Stimulated activated CD4-positive, alpha-beta T cell treated with anti-CD3 and anti-CD28 coated beads, Interleukin-15, amount 100 ng/mL, for 24 hours (primary cell): ENCODE measurements at regions not wholly inside any gene's neighbourhood (a gene's known extent, or its start where the extent isn't known, plus 50 kb on each side); places are given as distances from the start of the nearest gene placed in this dataset.

Experiments used
- DNase-seq: peaks from one replicate; pipeline ENCODE4 v3.0.0-alpha.2; 2020

DNA sequence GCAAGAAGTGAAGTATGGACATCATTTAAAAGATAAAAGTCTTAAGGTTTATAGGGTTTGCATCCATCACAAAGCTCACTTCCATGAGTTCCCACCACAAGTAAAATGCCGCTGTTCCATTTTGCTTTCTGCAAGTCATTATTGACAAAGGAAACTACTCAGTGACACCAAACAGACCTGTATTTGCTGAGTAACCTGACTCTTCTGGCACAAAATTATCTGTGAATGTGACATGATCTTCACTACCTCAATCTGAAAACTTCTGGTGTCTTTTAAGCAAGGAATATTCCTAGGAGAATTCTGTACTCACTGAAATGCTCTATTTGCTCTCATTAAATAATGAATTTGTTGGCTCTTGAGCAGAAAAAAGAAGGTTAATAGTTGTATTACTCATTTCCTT is 1077.4 kb upstream of the ADGRL4 start:
- no peak for DNase-seq

DNA sequence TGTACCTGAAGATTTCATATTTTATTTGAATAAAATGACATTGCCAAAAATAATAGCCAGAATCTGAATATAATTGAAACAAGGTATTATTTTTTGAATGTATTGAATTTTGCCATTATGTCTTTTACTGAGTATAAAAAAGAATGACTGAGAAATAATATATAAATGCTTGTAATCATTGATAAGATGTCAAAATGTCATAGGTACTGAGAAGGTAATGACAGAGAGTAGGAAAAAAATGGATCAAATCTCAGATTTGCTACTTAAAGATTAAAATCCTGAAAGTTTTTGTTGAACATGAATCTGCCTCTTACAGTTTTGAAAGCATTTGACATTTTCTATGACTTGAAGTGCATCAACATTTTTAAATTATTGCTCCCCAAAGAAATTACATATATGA is 1069.9 kb upstream of the ADGRL4 start:
- no peak for DNase-seq

- DNase-seq, result no peak
These were observed 1068.8 kb upstream of the ADGRL4 start for GRCh38 chr1:80075351-80075750.

- DNase-seq, result no peak
These were observed 1066.0 kb upstream of the ADGRL4 start for GRCh38 chr1:80072563-80072962.

DNA sequence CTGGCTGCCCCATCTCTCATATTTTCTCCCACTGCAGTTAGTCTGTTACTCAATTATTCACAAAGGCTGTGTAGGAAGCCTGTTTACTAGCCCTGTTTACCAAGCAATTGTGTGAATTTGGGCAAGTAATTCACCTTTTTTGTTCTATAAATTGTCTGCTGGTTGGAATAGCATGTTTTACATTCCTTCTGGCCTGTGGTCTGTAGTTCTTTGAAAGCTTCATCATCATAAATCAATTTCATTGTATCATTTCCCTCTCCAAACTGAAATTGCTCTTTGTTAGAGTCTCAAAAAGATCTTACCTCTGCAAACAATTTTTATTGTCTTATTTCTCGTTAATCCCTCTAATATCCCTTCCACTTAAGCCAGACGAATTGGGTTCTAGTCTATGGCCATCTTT is 1059.5 kb upstream of the ADGRL4 start:
- no peak for DNase-seq

DNA sequence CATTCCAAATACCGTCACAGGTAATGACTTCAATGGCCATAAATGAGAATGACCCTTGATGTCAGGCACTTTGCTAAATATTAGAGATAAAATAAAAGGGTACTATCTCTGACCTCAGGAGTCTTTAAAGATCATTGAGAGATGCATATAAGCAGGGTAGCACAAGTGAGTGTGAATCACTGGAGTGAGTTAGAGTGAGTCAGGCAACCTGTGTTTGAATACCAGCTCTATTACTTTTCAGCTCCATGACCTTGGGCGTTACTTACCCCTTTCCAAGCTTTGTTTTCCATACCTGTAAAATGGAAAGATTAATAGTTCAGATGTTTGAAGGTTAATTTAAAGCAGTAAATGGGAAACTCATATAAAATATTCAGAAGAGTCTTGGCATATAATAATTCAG is 1058.0 kb upstream of the ADGRL4 start:
- DNase-seq, result no peak

DNA sequence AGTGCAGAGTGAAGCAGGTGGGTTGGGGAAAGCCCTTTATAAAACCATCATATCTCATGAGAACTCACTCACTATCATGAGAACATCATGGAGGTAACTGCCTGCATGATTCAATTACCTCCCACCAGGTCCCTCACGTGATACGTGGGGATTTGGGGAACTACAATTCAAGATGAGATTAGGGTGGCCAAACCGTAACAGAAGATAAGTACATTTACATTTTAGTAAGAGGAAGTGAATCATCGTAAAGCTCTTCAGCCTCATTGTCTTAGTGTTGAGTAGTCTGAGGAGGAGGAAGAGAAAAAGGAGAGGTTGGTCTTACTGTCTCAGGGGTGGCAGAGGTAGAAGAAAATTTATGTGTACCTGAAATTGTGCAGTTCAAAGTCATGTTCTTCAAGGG is 1053.4 kb upstream of the ADGRL4 start:
- DNase-seq, result no peak

GRCh38 chr1:80056179-80056578 is 1049.6 kb upstream of the ADGRL4 start:
- DNase-seq, result no peak

DNA sequence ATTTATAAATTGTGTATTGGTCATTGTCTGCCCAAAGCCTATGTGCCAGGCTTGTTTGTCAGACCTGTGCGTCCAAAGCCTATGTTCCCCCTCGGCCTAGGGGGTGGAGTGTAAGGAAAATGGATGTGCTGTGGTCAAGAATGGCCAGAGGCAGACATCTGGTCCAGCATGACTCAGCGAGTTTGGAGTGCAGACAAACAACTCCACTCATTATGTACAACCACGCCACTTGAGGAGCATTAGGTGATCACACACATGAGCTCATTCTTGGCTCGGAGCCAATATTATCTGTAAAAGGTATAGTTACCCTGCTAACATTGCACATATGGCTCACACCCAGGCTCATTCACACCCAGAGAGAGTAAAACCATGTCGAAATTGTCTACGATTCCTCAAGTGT is 1047.6 kb upstream of the ADGRL4 start:
- no peak for DNase-seq

- no peak for DNase-seq
These were observed 1047.1 kb upstream of the ADGRL4 start for GRCh38 chr1:80053613-80054012.

DNA sequence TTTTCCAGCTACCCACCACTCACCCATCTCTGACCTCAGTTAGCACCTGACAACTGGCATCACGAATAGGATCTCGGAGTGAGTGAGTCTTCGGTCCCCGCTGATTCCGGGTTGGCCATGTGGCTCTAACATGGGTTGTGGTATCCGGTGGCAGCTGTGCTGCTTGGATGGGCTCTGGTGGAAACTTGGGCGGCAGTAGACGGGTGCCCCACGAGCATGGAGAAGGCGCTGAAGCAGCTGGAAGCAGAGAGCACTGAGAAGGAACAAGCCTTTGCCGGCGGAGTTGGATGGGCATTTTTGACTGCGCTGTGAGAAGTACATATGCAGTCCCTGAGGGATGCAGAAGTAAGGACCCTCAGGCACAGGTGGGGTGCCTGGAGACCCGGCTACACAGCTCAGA is 1044.0 kb upstream of the ADGRL4 start:
- no peak for DNase-seq

- no peak for DNase-seq
These were observed 1043.6 kb upstream of the ADGRL4 start for GRCh38 chr1:80050085-80050484.

DNA sequence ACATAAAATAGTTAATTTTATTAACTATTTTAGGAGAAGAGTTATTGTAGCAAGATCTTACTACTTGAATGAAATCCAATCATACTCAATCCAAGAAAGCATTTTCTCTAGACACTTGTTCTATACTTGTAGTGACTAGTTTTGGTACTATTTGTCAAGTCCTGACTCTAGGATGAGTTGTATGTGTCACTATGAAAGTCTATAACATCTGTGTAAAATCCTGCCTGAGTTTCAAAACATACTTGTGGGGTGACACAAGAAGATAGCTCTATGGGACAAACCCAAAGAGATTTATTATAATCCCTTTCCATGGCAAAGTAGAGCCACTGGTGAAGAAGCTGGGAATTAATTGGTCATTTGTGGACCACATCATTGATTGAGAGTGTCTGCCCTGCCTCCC is 1042.2 kb upstream of the ADGRL4 start:
- DNase-seq, result no peak

GRCh38 chr1:80047791-80048190 is 1041.3 kb upstream of the ADGRL4 start:
- DNase-seq, result no peak

DNA sequence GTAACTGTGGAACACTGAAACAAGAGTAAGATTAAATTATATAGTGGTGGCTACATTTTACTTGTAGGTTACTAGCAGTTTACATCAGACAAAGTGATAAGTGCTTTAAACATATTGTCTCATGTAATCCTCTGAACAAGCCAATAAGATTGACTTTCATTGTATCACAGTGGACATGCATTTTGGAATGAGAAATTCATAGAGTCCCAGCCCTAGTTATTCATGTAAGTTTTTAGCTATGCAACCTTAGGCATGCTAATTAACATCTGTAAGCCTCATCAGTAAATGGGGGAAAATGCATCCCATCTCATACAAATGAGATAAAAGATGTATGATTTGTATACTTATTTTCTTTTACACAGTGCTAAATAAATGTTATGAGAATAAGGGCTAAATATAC is 1038.1 kb upstream of the ADGRL4 start:
- DNase-seq, result no peak

DNA sequence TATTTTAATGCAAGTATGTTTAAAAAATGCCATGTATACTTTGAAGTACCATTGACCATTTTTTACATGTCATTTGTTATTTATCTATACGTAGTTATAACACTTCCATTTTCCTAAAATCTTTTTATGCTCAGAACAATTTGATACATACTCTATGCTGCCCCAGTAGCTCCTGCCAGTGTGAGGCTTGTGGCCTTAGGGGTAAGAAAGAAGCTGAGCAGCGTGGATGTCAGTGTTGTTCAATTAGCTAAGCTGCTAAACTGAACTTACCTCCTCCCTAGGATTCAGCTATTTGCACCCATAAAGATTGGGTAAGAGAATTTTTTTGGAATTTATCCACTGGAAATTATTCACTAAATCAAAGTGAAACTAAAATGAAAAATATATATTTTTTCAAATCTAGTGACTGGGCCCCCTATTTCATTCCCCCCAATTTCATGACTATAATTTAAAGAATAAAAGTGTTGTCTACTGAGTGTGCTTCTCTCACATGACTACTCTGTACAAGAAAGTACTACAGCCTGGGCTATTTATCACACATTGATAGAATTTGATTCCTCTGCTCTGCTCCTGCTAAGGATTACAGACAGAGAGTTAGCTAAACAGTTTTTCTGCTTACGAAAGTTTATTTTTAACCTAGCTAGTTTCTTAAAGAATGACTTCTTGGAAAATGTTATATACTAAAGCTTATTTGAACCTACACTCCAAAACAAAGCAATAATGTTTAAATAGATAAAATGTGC is 1030.3 kb upstream of the ADGRL4 start:
- no peak for DNase-seq

DNA sequence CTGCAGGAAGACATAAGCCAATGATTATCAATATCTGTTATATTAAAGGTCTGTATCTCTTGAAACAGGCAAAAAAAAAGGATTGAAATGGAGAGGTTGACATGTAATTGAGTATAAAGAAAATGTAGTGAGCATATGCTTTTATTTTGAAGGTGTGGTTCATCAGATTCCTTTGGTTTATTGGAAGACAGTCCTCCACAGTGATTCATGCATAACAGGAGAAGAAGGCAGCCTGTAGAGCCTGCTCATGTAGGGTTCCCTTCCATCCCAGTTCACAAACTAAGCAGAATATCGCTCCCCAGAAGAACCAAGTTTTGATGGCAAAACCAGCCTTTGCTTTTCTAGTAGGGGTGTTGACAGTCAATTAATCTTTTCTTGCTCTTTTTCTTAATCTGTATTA is 1016.8 kb upstream of the ADGRL4 start:
- no peak for DNase-seq

DNA sequence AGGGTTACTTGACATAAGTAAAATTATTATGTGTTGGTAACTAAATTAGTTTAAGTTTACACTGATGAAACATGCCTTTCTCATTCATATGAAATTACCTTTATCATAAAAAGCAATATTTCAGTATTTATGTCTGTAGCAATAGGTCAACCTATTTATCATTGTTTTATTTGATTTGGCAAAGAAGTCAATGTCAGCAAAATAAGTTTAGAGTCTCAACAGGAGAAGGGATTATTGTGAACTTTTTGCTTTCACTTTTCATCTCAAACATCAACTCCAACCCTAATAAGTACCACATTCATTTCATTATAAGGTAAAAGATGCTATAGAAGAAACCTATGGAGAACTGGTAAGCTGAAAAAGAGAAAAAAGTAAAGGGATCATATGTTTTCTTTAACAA is 1015.4 kb upstream of the ADGRL4 start:
- no peak for DNase-seq

DNA sequence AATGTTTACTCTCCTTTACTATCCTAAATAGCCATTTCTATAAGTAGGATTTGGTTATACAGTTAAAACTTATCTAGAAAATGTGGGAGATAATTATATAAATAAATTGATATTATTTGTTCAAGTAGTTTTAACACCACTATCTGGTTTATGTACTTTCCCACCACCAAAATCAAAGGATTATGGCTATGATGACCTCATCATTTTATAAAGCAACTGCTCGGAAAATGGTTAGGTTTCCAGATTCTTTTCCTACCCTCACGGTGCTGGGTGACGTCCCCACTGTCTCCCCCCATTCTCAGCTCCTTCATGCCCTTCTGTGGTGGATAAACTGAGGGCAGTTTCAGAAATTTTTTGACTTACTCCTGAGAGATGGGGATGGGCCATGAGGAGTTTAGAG is 1011.8 kb upstream of the ADGRL4 start:
- no peak for DNase-seq

GRCh38 chr1:80008934-80009333 is 1002.4 kb upstream of the ADGRL4 start:
- DNase-seq, result no peak

DNA sequence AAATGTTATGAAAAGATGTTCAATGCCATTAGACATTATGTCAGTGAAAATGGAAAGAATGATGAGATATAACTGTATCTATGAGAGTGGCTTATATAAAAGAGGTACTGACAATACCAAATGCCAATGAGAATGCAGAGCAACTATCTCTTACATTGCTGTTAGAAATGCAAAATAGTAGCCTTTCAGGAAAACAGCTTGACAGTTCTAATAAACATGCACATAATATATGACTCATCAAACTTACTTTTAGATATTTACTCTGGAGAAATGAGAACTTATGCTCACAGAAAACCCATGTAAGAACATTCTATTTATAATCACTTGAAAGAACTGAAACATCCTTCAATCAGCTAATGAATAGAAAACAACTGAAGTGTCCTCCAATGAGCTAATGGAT is 996.7 kb upstream of the ADGRL4 start:
- no peak for DNase-seq

- no peak for DNase-seq
These were observed 981.9 kb upstream of the ADGRL4 start for GRCh38 chr1:79988401-79988800.

DNA sequence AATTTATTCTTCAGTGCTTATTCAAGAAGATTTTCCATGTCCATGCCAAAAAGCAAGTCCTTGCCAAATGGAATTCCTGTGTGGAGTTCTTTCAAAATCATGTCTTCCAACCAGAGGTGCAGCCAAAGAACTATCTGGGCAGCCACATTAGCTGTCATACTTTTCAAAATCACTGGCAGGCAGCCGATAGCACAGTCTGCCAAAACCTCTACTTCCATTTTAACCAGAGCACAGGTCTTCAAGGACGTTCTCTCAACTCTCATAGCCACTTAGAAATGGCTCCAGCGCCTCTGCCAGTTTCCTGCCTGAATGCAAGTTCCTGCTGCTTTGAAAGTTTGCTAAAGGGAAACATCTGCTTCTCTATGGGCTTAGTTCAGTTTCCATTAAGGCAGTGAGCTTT is 975.7 kb upstream of the ADGRL4 start:
- no peak for DNase-seq

DNA sequence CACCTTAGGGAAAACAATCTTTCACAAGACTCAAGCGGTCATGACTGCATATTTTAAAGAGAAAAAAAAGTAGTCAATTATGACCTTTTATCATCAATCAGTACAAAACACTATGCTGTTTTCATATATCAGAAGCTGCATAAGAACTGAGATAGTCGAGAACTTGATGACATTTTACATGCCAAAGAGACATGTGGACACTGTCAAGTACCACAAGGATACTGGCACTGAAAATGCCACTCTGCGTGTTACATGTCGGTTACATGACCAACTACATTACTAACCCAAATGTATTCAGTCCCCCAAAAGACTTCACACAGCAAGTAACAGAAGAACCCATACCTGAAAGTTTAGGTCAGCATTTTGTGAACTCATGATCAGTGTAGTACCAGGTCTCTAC is 975.0 kb upstream of the ADGRL4 start:
- DNase-seq, result no peak

- no peak for DNase-seq
These were observed 972.8 kb upstream of the ADGRL4 start for GRCh38 chr1:79979346-79979745.

DNA sequence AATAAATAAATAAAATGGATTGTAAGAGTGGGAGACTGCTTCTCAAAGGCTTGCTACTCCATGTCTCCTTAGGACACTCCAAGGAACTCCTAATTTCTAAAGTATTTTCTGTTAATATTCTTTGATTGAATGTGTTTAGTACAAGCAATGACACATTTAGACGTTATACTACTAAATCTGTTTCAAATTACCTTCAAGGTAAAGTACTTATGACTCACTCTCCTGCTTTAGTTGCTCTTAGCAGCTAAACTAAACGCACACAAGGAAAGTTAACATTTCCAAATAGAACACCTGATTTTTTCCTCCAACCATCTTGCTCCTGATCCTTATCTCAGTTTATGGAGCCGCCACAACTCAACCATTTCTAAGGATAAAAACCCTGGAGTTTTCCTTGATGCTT is 969.8 kb upstream of the ADGRL4 start:
- DNase-seq, result no peak
